Fibroblast of mammary gland (primary cell): ENCODE measurements at regions not wholly inside any gene's neighbourhood (a gene's known extent, or its start where the extent isn't known, plus 50 kb on each side); places are given as distances from the start of the nearest gene placed in this dataset.

Experiments used
- DNase-seq: peaks from one replicate; pipeline ENCODE4 v3.0.0-alpha.2; 2010; ENCODE audit warnings: low read depth
- H3K4me3 ChIP-seq: 2 replicates; pipeline ENCODE4 v1.5.1; 2011; ENCODE audit warnings: low read depth, mild to moderate bottlenecking, low read length, moderate library complexity; ENCODE audit not compliant: control insufficient read depth
- TF ChIP-seq, protein P1 (sequence below): conservative IDR thresholded peaks from 2 replicates; pipeline ENCODE4 v1.5.1; 2011; ENCODE audit warnings: low read depth, low read length, inconsistent platforms; ENCODE audit not compliant: control insufficient read depth, insufficient read depth

GRCh38 chr7:124444696-124445480 lies 320.7 kb downstream of the GPR37 start:
- H3K4me3 ChIP-seq, result no peak overlapping the region
- DNase-seq, result no peak
- TF ChIP-seq, protein P1, sequence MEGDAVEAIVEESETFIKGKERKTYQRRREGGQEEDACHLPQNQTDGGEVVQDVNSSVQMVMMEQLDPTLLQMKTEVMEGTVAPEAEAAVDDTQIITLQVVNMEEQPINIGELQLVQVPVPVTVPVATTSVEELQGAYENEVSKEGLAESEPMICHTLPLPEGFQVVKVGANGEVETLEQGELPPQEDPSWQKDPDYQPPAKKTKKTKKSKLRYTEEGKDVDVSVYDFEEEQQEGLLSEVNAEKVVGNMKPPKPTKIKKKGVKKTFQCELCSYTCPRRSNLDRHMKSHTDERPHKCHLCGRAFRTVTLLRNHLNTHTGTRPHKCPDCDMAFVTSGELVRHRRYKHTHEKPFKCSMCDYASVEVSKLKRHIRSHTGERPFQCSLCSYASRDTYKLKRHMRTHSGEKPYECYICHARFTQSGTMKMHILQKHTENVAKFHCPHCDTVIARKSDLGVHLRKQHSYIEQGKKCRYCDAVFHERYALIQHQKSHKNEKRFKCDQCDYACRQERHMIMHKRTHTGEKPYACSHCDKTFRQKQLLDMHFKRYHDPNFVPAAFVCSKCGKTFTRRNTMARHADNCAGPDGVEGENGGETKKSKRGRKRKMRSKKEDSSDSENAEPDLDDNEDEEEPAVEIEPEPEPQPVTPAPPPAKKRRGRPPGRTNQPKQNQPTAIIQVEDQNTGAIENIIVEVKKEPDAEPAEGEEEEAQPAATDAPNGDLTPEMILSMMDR, result no peak

- DNase-seq, result no peak
- TF ChIP-seq, protein P1, result no peak
- H3K4me3 ChIP-seq, result no peak overlapping the region
Observed at GRCh38 chr7:124443762-124444161, 321.8 kb downstream of the GPR37 start.

DNA sequence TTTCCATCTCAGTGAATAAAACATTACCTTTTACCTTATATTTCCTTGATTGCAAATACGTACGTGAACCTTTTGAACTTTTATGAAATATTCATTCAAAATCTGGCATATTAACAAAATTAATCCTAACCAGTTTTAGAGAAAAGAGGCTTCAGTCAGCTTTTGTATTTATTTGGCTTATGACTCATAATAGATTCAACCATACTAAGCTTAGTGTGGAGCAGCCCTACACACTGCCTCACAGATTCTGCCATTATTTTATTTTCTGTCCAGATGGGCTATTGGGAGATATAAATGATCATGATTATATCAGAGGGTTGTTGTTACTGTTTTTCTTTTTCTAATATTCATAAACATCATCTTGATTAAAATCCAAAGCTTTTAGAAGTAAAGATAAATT lies 325.5 kb downstream of the GPR37 start:
- H3K4me3 ChIP-seq, result no peak overlapping the region
- TF ChIP-seq, protein P1, result no peak
- no peak for DNase-seq

DNA sequence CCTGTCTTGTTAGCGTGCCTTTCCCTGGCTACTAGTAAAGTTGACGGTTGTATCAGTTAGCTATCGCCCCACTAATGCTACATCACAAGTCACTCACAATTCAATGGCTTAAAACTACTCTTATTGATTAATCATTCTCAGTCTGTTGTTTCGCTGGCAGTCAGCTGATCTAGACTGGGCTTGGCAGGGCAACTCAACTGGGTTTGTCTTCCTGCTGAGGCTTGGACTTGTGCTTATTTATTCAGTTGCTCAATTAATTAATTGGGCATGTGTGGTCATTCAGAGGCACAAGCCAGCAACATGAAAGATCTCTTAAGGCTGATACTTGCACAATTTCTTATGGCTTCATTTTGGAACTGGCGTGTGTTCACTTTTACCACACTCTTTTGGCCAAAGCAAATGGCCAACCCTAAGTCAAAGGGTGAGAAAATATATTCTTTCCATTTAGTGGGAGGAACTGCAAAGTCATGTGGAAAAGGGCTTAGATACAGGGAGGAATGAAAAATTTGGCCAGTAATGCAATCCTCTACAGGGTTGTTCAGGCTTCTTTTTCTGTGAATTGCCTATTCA lies 333.5 kb downstream of the GPR37 start:
- H3K4me3 ChIP-seq, result no peak overlapping the region
- TF ChIP-seq, protein P1, result no peak
- no peak for DNase-seq

- no peak for DNase-seq
- TF ChIP-seq, protein P1, result no peak
Observed at GRCh38 chr7:124429923-124430322, 335.7 kb downstream of the GPR37 start.

GRCh38 chr7:124428781-124429180 lies 336.8 kb downstream of the GPR37 start:
- no peak for DNase-seq
- TF ChIP-seq, protein P1, result no peak
- H3K4me3 ChIP-seq, result no peak overlapping the region

More at GRCh38 chr7:124429923-124430322, 335.7 kb downstream of the GPR37 start:
- H3K4me3 ChIP-seq, result no peak overlapping the region
